ENCODE measurements at regions not wholly inside any gene's neighbourhood (a gene's known extent, or its start where the extent isn't known, plus 50 kb on each side); places are given as distances from the start of the nearest gene placed in this dataset.

GRCh38 chr1:234674218-234674815, 64.3 kb upstream of the IRF2BP2 start:
- in situ Hi-C loops (cut with MboI; ENCODE audit: low sequenced_read_pairs), result no loop called here

- in situ Hi-C loops (cut with MboI; ENCODE audit: low sequenced_read_pairs), result no loop called here
These were observed 62.6 kb upstream of the IRF2BP2 start for GRCh38 chr1:234672349-234673135.

DNA sequence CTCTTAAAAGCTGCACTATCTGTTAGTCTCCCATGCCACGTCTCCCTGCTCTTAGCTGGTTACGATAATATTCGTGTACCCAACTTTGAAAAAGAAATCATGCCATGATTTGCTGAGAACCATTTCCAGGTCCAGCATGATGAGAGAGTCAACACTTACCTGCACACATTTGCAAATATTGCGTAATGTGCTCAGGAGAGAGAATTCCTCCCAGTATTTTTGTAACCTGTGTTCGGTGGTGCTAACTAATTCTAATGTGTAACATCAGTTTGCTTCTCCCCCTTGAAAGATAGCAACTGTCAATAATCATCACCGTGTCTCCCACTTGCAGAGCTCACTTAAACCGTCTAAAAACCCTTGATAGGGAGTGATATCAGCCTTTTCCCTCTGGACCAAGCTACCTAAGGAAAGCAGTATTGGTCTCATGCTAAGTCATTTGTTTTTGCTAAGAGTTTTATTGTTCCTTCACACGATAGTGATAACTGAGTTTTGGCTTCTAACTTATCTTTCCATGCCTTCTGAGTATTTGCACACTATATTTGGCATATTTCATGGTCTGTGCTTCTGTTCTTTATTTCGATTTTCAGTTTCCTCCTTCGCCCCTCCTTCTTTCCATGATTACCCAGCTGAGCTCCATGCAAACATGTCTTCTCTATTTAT, 61.1 kb upstream of the IRF2BP2 start:
- in situ Hi-C loops (cut with MboI; ENCODE audit: low sequenced_read_pairs), result no loop called here

- in situ Hi-C loops (cut with MboI; ENCODE audit: low sequenced_read_pairs), result no loop called here
These were observed 59.5 kb upstream of the IRF2BP2 start for GRCh38 chr1:234669499-234669898.

DNA sequence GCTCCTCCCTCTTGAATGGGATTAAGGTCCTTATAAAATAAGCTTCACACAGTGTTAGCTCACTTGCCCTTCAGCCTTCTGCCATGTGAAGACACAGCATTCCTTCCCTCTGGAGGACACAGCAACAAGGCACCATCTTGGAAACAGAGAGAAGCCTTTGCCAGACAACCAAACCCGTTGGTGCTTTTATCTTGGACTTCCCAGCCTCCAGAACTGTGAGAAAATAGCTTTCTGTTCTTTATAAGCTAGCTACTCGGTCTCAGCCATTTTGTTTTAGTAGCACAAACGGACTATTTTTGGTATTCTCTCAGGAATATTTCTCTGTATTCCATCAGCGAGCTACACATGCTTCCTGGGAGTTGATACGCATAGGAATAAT, 58.6 kb upstream of the IRF2BP2 start:
- in situ Hi-C loops (cut with MboI; ENCODE audit: low sequenced_read_pairs), result no loop called here

DNA sequence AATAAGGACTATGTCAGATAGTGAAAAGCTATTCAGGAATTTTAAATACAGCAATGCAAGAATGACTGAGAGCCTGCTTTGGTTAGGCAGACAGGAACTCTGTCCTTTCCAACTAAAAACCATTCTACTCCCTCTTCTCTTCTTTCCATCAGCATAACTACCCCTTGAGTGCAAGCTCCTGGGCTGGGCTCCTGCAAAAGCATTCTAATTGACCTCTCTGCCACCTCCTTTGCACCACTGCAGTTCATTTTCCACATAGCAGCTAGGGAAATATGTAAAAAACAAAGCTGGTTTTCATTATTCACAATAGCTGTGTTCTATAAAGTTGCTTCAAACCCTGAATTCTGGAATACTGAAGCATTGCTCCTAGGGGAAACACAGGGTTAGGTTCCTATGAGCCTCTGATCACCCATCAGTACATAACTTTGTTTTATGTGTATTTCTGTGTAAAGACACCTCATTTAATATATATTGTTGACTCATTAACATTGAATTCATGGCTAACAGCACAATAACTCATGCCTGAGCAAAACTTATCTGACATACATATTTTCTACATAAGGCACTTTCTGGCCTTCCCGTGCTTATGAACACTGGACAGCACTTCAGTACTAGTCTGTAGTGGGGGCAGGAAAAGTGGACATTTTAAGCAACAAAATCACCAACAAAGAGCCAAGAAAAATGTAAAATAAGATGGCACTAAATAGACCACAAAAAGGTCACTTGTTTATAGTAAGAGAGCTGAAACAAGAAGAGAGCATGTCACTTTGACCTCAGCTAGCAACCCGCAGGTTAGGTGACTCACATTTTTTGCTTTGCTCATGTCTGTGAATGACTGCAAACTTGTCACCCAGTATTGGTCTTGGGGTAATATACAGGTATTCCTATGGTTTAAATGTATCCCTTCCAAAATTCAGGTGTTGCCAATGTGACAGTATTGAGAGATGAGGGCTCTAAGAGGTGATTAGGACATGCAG, 57.9 kb upstream of the IRF2BP2 start:
- in situ Hi-C loops (cut with MboI; ENCODE audit: low sequenced_read_pairs), result no loop called here

DNA sequence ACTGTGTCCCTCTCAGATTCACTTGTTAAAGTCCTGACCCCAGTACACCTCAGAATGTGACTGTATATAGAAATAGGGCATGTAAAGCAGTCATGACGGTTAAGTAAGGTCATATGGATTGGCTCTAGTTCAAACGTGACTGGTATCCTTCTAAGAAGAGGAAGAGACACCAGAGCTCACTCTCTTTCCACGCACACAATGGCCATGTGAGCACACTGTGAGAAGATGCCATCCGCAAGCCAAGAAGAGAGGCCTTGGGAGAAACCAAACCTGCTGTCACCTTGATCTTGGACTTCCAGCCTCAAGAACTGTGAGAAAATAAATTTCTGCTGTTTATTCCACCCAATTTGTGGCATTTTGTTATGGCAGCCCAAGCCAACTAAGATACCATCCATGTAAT, 56.8 kb upstream of the IRF2BP2 start:
- in situ Hi-C loops (cut with MboI; ENCODE audit: low sequenced_read_pairs), result no loop called here

- in situ Hi-C loops (cut with MboI; ENCODE audit: low sequenced_read_pairs), result no loop called here
These were observed 56.1 kb upstream of the IRF2BP2 start for GRCh38 chr1:234665975-234666605.

- in situ Hi-C loops (cut with MboI; ENCODE audit: low sequenced_read_pairs), result no loop called here
These were observed 52.2 kb upstream of the IRF2BP2 start for GRCh38 chr1:234662148-234662547.

DNA sequence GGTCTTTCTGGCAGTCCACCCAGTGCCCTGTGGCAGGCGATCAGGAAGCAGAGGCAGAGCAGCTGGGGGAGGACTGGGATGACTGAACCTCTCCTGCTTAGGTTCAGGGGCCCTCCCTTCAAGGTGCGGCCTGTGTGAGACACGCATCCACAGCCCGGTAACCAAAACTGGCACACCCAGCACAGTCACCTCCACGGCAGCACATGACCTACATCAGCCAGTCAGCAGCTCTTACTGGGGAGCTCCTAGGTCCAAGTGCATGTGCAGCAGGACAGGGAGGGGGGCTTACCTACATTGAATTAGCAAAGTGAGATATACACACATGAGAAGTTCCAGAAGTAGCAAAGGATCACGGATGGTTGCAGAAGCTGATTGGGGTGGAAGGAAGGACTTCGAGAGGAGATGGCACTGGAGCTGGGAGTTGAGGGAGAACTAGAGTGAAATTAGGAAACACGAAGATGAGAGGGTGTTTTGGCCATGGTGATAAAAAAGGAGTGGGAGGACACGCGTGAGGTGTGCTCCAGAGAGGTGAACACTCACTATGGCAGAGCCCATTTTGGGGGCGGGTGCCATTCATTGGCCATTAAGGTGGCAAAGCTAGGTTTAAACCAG, 51.4 kb upstream of the IRF2BP2 start:
- in situ Hi-C loops (cut with MboI; ENCODE audit: low sequenced_read_pairs), result no loop called here

- in situ Hi-C loops (cut with MboI; ENCODE audit: low sequenced_read_pairs), result no loop called here
These were observed 50.7 kb upstream of the IRF2BP2 start for GRCh38 chr1:234660536-234661316.
